ENCODE measurements at regions not wholly inside any gene's neighbourhood (a gene's known extent, or its start where the extent isn't known, plus 50 kb on each side); places are given as distances from the start of the nearest gene placed in this dataset.

DNA sequence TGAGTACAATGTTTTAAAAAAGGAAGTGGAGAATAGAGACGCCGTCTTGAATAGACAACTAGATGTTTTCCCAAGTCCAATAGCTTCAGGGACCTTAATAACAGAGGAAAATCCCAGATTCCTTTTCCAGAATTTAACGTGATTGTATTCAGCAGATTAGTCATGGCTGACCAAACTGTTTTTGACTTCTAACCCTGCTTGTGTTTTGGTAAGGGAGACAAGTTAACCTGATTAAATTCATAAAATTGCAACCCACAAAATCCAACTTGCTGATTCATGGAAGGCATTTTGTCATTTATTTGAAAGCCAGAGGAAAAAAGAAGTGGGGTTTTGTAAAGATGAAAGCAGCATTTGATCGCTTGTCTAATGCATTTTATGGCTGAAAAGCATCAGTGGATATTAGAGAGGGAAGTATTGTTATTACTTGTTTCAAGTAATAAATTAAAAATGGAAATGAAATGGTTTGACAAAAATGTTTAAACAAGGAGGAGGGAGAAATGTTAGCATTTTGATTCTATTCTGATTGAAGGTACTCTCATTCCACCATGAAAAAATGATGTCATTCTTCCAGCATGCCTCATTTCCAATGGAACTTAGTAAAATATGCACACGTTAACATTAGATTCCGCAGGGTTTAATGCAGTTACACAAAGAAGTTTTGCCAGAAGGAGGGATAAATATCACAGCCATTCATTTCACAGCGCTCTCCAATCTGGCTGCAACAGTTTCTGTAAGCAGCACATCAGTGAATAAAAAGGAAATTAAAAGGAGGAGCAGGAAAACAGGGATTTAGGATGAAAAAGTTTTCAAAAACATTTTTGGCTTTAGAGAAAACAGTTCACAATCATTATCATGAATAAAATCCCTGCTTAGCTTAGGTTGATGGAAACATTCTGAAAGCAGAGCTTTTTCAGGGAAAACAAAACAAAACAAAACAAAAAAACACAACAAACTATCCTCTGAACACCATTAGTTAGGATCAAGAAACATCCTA lies 314.7 kb downstream of the PRR16 start:
- H3K36me3 Mint-ChIP-seq (ENCODE audit: insufficient read depth) = no peaks in the 10 kb centered on the region
- H3K4me1 Mint-ChIP-seq (ENCODE audit: low read depth) = no peaks in the 10 kb centered on the region
- H3K9me3 Mint-ChIP-seq (ENCODE audit: low read depth) = no peaks in the 10 kb centered on the region
- no peaks in the 10 kb centered on the region for H3K27me3 Mint-ChIP-seq
- no peak overlapping the region for H3K4me3 Mint-ChIP-seq (ENCODE audit: low read depth)
- no peak overlapping the region for H3K27ac Mint-ChIP-seq
- DNase-seq (ENCODE audit: low spot score, unreplicated experiment) = no peak
- TF ChIP-seq, protein P1, sequence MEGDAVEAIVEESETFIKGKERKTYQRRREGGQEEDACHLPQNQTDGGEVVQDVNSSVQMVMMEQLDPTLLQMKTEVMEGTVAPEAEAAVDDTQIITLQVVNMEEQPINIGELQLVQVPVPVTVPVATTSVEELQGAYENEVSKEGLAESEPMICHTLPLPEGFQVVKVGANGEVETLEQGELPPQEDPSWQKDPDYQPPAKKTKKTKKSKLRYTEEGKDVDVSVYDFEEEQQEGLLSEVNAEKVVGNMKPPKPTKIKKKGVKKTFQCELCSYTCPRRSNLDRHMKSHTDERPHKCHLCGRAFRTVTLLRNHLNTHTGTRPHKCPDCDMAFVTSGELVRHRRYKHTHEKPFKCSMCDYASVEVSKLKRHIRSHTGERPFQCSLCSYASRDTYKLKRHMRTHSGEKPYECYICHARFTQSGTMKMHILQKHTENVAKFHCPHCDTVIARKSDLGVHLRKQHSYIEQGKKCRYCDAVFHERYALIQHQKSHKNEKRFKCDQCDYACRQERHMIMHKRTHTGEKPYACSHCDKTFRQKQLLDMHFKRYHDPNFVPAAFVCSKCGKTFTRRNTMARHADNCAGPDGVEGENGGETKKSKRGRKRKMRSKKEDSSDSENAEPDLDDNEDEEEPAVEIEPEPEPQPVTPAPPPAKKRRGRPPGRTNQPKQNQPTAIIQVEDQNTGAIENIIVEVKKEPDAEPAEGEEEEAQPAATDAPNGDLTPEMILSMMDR (IDR thresholded peaks at IDR 0.05; ENCODE audit: unreplicated experiment) = no peak

DNA sequence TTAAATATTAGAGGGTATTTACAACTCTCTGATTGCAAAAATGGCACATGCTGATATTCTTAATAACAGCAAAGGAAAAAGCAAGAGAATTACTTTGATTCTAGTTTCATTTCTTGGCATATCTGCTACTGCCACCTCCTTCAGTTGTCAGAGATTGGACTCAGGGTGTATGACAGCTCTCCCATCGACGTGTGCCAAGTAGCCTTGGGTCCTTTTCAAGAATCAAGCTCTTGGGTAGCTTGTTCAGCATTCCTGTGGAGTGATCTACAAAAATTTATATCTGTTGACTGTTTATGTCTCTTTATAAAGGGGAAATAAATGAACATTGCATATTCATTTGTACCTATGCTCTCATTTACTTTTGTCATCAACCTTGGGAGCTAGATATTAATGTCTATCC lies 315.6 kb downstream of the PRR16 start:
- Mint-ChIP-seq H3K9me3 (ENCODE audit: low read depth) (no peaks in the 10 kb centered on the region), H3K36me3 (ENCODE audit: insufficient read depth) (no peaks in the 10 kb centered on the region), H3K27ac (no peak overlapping the region), H3K4me3 (ENCODE audit: low read depth) (no peak overlapping the region), H3K27me3 (no peaks in the 10 kb centered on the region), H3K4me1 (ENCODE audit: low read depth) (no peaks in the 10 kb centered on the region)
- TF ChIP-seq, protein P1 (IDR thresholded peaks at IDR 0.05; ENCODE audit: unreplicated experiment) = no peak
- DNase-seq (ENCODE audit: low spot score, unreplicated experiment) = no peak

DNA sequence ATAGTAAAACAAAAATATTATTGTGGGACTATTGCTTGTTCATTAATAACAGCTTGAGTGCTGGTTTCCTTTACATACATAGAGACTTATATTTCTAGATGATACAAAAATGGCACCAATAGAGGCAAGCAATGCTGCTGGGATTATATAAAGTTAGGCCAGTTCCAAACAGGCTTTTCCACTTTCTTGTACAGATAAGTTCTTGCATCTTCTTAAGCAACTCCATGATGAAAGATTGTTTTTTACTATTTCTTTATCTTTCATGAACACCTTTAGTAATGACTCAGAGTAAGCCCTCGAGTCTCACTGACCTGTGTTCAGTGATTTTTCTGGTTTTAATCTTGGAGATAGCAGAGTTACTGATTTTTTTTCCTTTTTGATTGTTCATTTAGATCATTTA lies 324.4 kb downstream of the PRR16 start:
- Mint-ChIP-seq H3K27me3 (no peaks in the 10 kb centered on the region), H3K36me3 (ENCODE audit: insufficient read depth) (no peaks in the 10 kb centered on the region), H3K9me3 (ENCODE audit: low read depth) (no peaks in the 10 kb centered on the region), H3K27ac (no peak overlapping the region), H3K4me1 (ENCODE audit: low read depth) (peaks cover 2% of the 10 kb centered on the region), H3K4me3 (ENCODE audit: low read depth) (no peak overlapping the region)
- no peak for DNase-seq (ENCODE audit: low spot score, unreplicated experiment)
- TF ChIP-seq, protein P1 (IDR thresholded peaks at IDR 0.05; ENCODE audit: unreplicated experiment) = no peak

DNA sequence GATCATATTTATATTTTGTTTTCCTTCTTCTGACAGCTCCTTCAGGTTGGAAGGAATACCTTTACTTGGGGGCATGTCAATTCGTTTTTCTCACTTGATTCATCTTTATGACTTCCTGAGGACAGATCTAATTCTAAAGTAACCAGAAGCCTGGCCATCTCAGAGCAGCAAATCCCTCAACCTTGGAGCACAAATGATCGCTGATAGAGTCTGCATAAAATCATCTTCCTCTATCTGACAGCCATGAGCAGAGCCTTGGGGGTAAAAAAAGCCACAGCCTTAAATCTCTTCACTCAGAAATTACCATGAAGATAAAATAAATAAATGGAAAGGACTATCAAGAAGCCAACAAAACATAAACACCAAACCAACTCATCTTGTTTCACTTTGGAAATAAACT lies 325.8 kb downstream of the PRR16 start:
- H3K4me1 Mint-ChIP-seq (ENCODE audit: low read depth) = peaks cover 2% of the 10 kb centered on the region
- no peak overlapping the region for H3K27ac Mint-ChIP-seq
- DNase-seq (ENCODE audit: low spot score, unreplicated experiment) = no peak
- TF ChIP-seq, protein P1 (IDR thresholded peaks at IDR 0.05; ENCODE audit: unreplicated experiment) = no peak
- H3K4me3 Mint-ChIP-seq (ENCODE audit: low read depth) = no peak overlapping the region
- no peaks in the 10 kb centered on the region for H3K27me3 Mint-ChIP-seq
- no peaks in the 10 kb centered on the region for H3K9me3 Mint-ChIP-seq (ENCODE audit: low read depth)
- H3K36me3 Mint-ChIP-seq (ENCODE audit: insufficient read depth) = no peaks in the 10 kb centered on the region

DNA sequence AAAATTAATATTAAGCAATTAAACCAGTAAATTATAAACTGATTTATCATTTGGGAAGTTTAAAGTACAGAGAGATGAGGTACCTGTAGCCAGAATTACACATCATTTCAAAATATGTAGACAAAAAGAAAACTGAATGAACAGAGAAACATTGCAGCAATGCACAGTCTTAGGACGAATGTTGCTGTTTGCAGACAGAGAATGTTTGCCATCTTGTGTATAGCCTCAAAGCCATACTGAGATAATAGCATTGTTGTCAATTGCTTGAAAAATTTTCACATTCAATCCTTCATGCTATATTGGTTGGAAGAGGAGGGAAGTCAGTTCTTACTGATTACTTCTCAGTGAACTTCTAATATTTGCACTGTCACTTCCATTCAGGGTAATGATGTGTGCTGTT lies 326.2 kb downstream of the PRR16 start:
- Mint-ChIP-seq H3K27ac (no peak overlapping the region), H3K4me1 (ENCODE audit: low read depth) (peaks cover 2% of the 10 kb centered on the region), H3K4me3 (ENCODE audit: low read depth) (no peak overlapping the region), H3K9me3 (ENCODE audit: low read depth) (no peaks in the 10 kb centered on the region), H3K27me3 (no peaks in the 10 kb centered on the region), H3K36me3 (ENCODE audit: insufficient read depth) (no peaks in the 10 kb centered on the region)
- TF ChIP-seq, protein P1 (IDR thresholded peaks at IDR 0.05; ENCODE audit: unreplicated experiment) = no peak
- no peak for DNase-seq (ENCODE audit: low spot score, unreplicated experiment)

Data from progenitor cell of endocrine pancreas (in vitro differentiated cells).